ENCODE measurements at regions not wholly inside any gene's neighbourhood (a gene's known extent, or its start where the extent isn't known, plus 50 kb on each side); places are given as distances from the start of the nearest gene placed in this dataset.
"Not testable (repeated sequence)": the region's sequence is repeated elsewhere in the genome, so short reads cannot be mapped to it uniquely, and the experiment has no call there.

DNA sequence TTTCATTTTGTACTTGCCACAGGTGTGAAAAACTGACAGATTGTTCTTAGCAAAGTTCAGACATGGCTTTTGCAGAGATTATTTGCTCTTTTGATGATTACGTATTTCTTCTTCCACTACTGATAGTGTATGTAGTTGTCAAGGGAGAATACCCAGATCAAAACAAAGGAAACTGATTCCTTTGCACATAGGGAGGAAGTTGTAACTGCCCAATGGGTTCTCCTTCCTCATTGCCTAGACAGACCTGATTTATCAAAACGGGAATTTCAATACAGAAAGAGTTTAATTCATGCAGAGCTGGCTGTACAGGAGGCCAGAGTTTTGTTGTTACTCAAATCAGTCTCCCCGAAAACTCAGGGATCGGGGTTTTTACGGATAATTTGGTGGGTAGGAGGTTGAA, 214.7 kb downstream of the BCAS1 start:
- Histone ChIP-seq H3K36me3 (ENCODE audit: control insufficient read depth in 4 of 4, insufficient read depth in 3 of 4, low read depth in 1 of 4, low read length in 3 of 4) (no peaks in the 10 kb centered on the region), H3K9ac (ENCODE audit: low read depth in 1 of 2, low read length in 2 of 2) (no peak overlapping the region), H3K27me3 (ENCODE audit: control insufficient read depth in 4 of 4, insufficient read depth in 4 of 4, low read length in 3 of 4) (no peaks in the 10 kb centered on the region), H3K4me1 (ENCODE audit: control insufficient read depth in 4 of 4, insufficient read depth in 4 of 4, low read length in 3 of 4) (peaks cover 0 to 4% (median 0%) of the 10 kb centered on the region in 4 donors), H3K4me3 (ENCODE audit: low read depth in 1 of 3, low read length in 3 of 3) (no peak overlapping the region), H3K27ac (ENCODE audit: low read depth in 1 of 2, low read length in 2 of 2) (no peak overlapping the region), H3K9me3 (ENCODE audit: control insufficient read depth in 4 of 4, low read length in 3 of 4) (no peaks in the 10 kb centered on the region)
- 85% methylated on average over 5 of the region's 5 CpGs for WGBS
- DNase-seq (ENCODE audit: low spot score) = no peak
- TF ChIP-seq FOXA1 (IDR thresholded peaks at IDR 0.05) (no peak), CTCF (IDR thresholded peaks at IDR 0.05; ENCODE audit: low read depth, low read length, missing input control) (no peak), YY1 (IDR thresholded peaks at IDR 0.05) (no peak), SP1 (IDR thresholded peaks at IDR 0.05) (no peak), RXRA (IDR thresholded peaks at IDR 0.05) (no peak), RAD21 (IDR thresholded peaks at IDR 0.05) (no peak), GABPA (IDR thresholded peaks at IDR 0.05 in 1 of 2, conservative IDR thresholded peaks at IDR 0.05 in 1 of 2) (no peak), JUND (IDR thresholded peaks at IDR 0.05) (no peak), MAX (IDR thresholded peaks at IDR 0.05) (no peak), HNF4G (IDR thresholded peaks at IDR 0.05) (no peak), EGR1 (IDR thresholded peaks at IDR 0.05; ENCODE audit: low read depth in 2 of 2) (no peak), HNF4A (conservative IDR thresholded peaks at IDR 0.05) (no peak), ZBTB33 (IDR thresholded peaks at IDR 0.05) (no peak), TAF1 (conservative IDR thresholded peaks at IDR 0.05) (no peak), NR2F2 (IDR thresholded peaks at IDR 0.05) (no peak), FOXA2 (IDR thresholded peaks at IDR 0.05) (no peak)
- TF ChIP-seq, protein P1, sequence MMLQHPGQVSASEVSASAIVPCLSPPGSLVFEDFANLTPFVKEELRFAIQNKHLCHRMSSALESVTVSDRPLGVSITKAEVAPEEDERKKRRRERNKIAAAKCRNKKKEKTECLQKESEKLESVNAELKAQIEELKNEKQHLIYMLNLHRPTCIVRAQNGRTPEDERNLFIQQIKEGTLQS (IDR thresholded peaks at IDR 0.05) = no peak
- TF ChIP-seq, protein P2, sequence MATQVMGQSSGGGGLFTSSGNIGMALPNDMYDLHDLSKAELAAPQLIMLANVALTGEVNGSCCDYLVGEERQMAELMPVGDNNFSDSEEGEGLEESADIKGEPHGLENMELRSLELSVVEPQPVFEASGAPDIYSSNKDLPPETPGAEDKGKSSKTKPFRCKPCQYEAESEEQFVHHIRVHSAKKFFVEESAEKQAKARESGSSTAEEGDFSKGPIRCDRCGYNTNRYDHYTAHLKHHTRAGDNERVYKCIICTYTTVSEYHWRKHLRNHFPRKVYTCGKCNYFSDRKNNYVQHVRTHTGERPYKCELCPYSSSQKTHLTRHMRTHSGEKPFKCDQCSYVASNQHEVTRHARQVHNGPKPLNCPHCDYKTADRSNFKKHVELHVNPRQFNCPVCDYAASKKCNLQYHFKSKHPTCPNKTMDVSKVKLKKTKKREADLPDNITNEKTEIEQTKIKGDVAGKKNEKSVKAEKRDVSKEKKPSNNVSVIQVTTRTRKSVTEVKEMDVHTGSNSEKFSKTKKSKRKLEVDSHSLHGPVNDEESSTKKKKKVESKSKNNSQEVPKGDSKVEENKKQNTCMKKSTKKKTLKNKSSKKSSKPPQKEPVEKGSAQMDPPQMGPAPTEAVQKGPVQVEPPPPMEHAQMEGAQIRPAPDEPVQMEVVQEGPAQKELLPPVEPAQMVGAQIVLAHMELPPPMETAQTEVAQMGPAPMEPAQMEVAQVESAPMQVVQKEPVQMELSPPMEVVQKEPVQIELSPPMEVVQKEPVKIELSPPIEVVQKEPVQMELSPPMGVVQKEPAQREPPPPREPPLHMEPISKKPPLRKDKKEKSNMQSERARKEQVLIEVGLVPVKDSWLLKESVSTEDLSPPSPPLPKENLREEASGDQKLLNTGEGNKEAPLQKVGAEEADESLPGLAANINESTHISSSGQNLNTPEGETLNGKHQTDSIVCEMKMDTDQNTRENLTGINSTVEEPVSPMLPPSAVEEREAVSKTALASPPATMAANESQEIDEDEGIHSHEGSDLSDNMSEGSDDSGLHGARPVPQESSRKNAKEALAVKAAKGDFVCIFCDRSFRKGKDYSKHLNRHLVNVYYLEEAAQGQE (IDR thresholded peaks at IDR 0.05) = no peak

DNA sequence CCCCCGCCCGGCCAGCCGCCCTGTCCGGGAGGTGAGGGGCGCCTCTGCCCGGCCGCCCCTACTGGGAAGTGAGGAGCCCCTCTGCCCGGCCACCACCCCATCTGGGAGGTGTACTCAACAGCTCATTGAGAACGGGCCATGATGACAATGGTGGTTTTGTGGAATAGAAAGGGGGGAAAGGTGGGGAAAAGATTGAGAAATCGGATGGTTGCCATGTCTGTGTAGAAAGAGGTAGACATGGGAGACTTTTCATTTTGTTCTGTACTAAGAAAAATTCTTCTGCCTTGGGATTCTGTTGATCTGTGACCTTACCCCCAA, 215.8 kb downstream of the BCAS1 start:
- 100% methylated on average over 6 of the region's 10 CpGs for WGBS
- H3K4me3 ChIP-seq (ENCODE audit: low read depth in 1 of 3, low read length in 3 of 3); H3K9ac ChIP-seq (ENCODE audit: low read depth in 1 of 2, low read length in 2 of 2); DNase-seq (ENCODE audit: low spot score); H3K27ac ChIP-seq (ENCODE audit: low read depth in 1 of 2, low read length in 2 of 2); H3K4me1 ChIP-seq (ENCODE audit: control insufficient read depth in 4 of 4, insufficient read depth in 4 of 4, low read length in 3 of 4); H3K36me3 ChIP-seq (ENCODE audit: control insufficient read depth in 4 of 4, insufficient read depth in 3 of 4, low read depth in 1 of 4, low read length in 3 of 4); H3K9me3 ChIP-seq (ENCODE audit: control insufficient read depth in 4 of 4, low read length in 3 of 4); H3K27me3 ChIP-seq (ENCODE audit: control insufficient read depth in 4 of 4, insufficient read depth in 4 of 4, low read length in 3 of 4): not testable (repeated sequence)

All from liver (tissue), 8 donors.